Left ventricle myocardium inferior (tissue), 1 donor: ENCODE measurements at regions not wholly inside any gene's neighbourhood (a gene's known extent, or its start where the extent isn't known, plus 50 kb on each side); places are given as distances from the start of the nearest gene placed in this dataset.

Experiments
- DNase-seq: peaks from one replicate; pipeline ENCODE4 v3.0.0-alpha.2; 2020
- H3K27ac ChIP-seq: fragments of 200-600 bp; replicated peaks from 2 replicates; pipeline ENCODE4 v1.8.0; 2021
- H3K27me3 ChIP-seq: fragments of 200-600 bp; 2 replicates; pipeline ENCODE4 v1.8.0; 2021; ENCODE audit warnings: low read depth
- H3K36me3 ChIP-seq: fragments of 200-600 bp; 2 replicates; pipeline ENCODE4 v1.8.0; 2021
- H3K4me1 ChIP-seq: fragments of 200-600 bp; 2 replicates; pipeline ENCODE4 v1.8.0; 2021
- H3K4me3 ChIP-seq: fragments of 200-600 bp; 2 replicates; pipeline ENCODE4 v1.8.0; 2021; ENCODE audit warnings: mild to moderate bottlenecking, moderate library complexity
- H3K9me3 ChIP-seq: fragments of 200-600 bp; replicated peaks from 2 replicates; pipeline ENCODE4 v1.8.0; 2021
- CTCF ChIP-seq: fragments of 200-600 bp; IDR thresholded peaks from 2 replicates; pipeline ENCODE4 v1.8.0; 2021; ENCODE audit warnings: antibody characterized with exemption, mild to moderate bottlenecking, borderline replicate concordance
- intact Hi-C: fragments of 100-400 bp; cut with micrococcal nuclease; formaldehyde crosslinking; loops from one replicate; pipeline ENCODE4 v1.11.0; 2022
- donor health status: DM: no; HTN: yes; CAD: no; lungs with severe emphysema.

- peak overlapping the region; percentile 60 for H3K27ac ChIP-seq
- no peaks in the 10 kb centered on the region for H3K9me3 ChIP-seq
- intact Hi-C loops = no loop called here
- peaks cover 40% of the 10 kb centered on the region for H3K4me1 ChIP-seq
- H3K36me3 ChIP-seq = no peaks in the 10 kb centered on the region
- TF ChIP-seq CTCF = no peak
- H3K4me3 ChIP-seq = no peak overlapping the region
- DNase-seq = no peak
- H3K27me3 ChIP-seq = no peaks in the 10 kb centered on the region
These were observed 244.3 kb downstream of the ZIC1 start for GRCh38 chr3:147653367-147653923.

GRCh38 chr3:147654827-147655226 is 245.7 kb downstream of the ZIC1 start:
- DNase-seq = no peak
- Histone ChIP-seq H3K9me3 (no peaks in the 10 kb centered on the region), H3K27ac (peak overlapping the region; percentile 39), H3K4me3 (no peak overlapping the region), H3K4me1 (peaks cover 40% of the 10 kb centered on the region), H3K27me3 (no peaks in the 10 kb centered on the region), H3K36me3 (no peaks in the 10 kb centered on the region)
- intact Hi-C loops = no loop called here
- TF ChIP-seq CTCF = no peak

- Histone ChIP-seq H3K9me3 (no peaks in the 10 kb centered on the region), H3K4me1 (peaks cover 39% of the 10 kb centered on the region), H3K27me3 (no peaks in the 10 kb centered on the region), H3K27ac (peak overlapping the region; percentile 39), H3K36me3 (no peaks in the 10 kb centered on the region), H3K4me3 (no peak overlapping the region)
- no peak for DNase-seq
- no peak for TF ChIP-seq CTCF
- intact Hi-C loops = no loop called here
These were observed 246.1 kb downstream of the ZIC1 start for GRCh38 chr3:147655236-147655635.

- intact Hi-C loops = no loop called here
- Histone ChIP-seq H3K9me3 (no peaks in the 10 kb centered on the region), H3K27me3 (no peaks in the 10 kb centered on the region), H3K36me3 (no peaks in the 10 kb centered on the region), H3K27ac (no peak overlapping the region), H3K4me3 (no peak overlapping the region), H3K4me1 (peaks cover 32% of the 10 kb centered on the region)
- DNase-seq = no peak
- no peak for TF ChIP-seq CTCF
These were observed 246.9 kb downstream of the ZIC1 start for GRCh38 chr3:147656023-147656422.

- intact Hi-C loops = no loop called here
- Histone ChIP-seq H3K4me1 (no peaks in the 10 kb centered on the region), H3K9me3 (no peaks in the 10 kb centered on the region), H3K36me3 (no peaks in the 10 kb centered on the region), H3K27me3 (no peaks in the 10 kb centered on the region), H3K4me3 (no peak overlapping the region), H3K27ac (no peak overlapping the region)
- no peak for DNase-seq
- no peak for TF ChIP-seq CTCF
These were observed 252.8 kb downstream of the ZIC1 start for GRCh38 chr3:147661916-147662315.
